ENCODE measurements at regions not wholly inside any gene's neighbourhood (a gene's known extent, or its start where the extent isn't known, plus 50 kb on each side); places are given as distances from the start of the nearest gene placed in this dataset.

- H3K36me3 ChIP-seq (ENCODE audit: control insufficient read depth in 2 of 2, insufficient read depth in 2 of 2, low read length in 2 of 2) = no peaks in the 10 kb centered on the region
- no peak overlapping the region for H3K4me3 ChIP-seq (ENCODE audit: low read length in 2 of 2)
- H3K9ac ChIP-seq (ENCODE audit: low read depth in 1 of 2, low read length in 2 of 2) = no peak overlapping the region
- H3K27me3 ChIP-seq (ENCODE audit: control insufficient read depth in 2 of 2, insufficient read depth in 2 of 2, low read length in 2 of 2) = peaks cover 2 to 11% of the 10 kb centered on the region in 2 donors
- peaks cover 5 to 7% of the 10 kb centered on the region in 2 donors for H3K4me1 ChIP-seq (ENCODE audit: control insufficient read depth in 2 of 2, insufficient read depth in 2 of 2, low read length in 2 of 2)
- H3K27ac ChIP-seq (ENCODE audit: low read depth in 2 of 2, low read length in 2 of 2) = no peak overlapping the region
- H3K9me3 ChIP-seq (ENCODE audit: control insufficient read depth in 2 of 2, low read length in 2 of 2) = no peaks in the 10 kb centered on the region
These were observed 113.9 kb downstream of the TLE3 start for GRCh38 chr15:69983696-69984265.

GRCh38 chr15:69987492-69988489, 109.9 kb downstream of the TLE3 start:
- Histone ChIP-seq H3K9ac (ENCODE audit: low read depth in 1 of 2, low read length in 2 of 2) (no peak overlapping the region), H3K4me3 (ENCODE audit: low read length in 2 of 2) (no peak overlapping the region), H3K4me1 (ENCODE audit: control insufficient read depth in 2 of 2, insufficient read depth in 2 of 2, low read length in 2 of 2) (peaks cover 0 to 5% of the 10 kb centered on the region in 2 donors), H3K27ac (ENCODE audit: low read depth in 2 of 2, low read length in 2 of 2) (no peak overlapping the region), H3K27me3 (ENCODE audit: control insufficient read depth in 2 of 2, insufficient read depth in 2 of 2, low read length in 2 of 2) (peaks cover 4 to 14% of the 10 kb centered on the region in 2 donors), H3K36me3 (ENCODE audit: control insufficient read depth in 2 of 2, insufficient read depth in 2 of 2, low read length in 2 of 2) (no peaks in the 10 kb centered on the region), H3K9me3 (ENCODE audit: control insufficient read depth in 2 of 2, low read length in 2 of 2) (no peaks in the 10 kb centered on the region)

- Histone ChIP-seq H3K4me1 (ENCODE audit: control insufficient read depth in 2 of 2, insufficient read depth in 2 of 2, low read length in 2 of 2) (peaks cover 0 to 8% of the 10 kb centered on the region in 2 donors), H3K4me3 (ENCODE audit: low read length in 2 of 2) (no peak overlapping the region), H3K9me3 (ENCODE audit: control insufficient read depth in 2 of 2, low read length in 2 of 2) (no peaks in the 10 kb centered on the region), H3K27ac (ENCODE audit: low read depth in 2 of 2, low read length in 2 of 2) (no peak overlapping the region), H3K36me3 (ENCODE audit: control insufficient read depth in 2 of 2, insufficient read depth in 2 of 2, low read length in 2 of 2) (no peaks in the 10 kb centered on the region), H3K27me3 (ENCODE audit: control insufficient read depth in 2 of 2, insufficient read depth in 2 of 2, low read length in 2 of 2) (peaks cover 4 to 11% of the 10 kb centered on the region in 2 donors), H3K9ac (ENCODE audit: low read depth in 1 of 2, low read length in 2 of 2) (no peak overlapping the region)
These were observed 109.0 kb downstream of the TLE3 start for GRCh38 chr15:69988541-69989225.

- no peaks in the 10 kb centered on the region for H3K36me3 ChIP-seq (ENCODE audit: control insufficient read depth in 2 of 2, insufficient read depth in 2 of 2, low read length in 2 of 2)
- no peak overlapping the region for H3K4me3 ChIP-seq (ENCODE audit: low read length in 2 of 2)
- no peak overlapping the region for H3K9ac ChIP-seq (ENCODE audit: low read depth in 1 of 2, low read length in 2 of 2)
- no peak overlapping the region for H3K27ac ChIP-seq (ENCODE audit: low read depth in 2 of 2, low read length in 2 of 2)
- H3K4me1 ChIP-seq (ENCODE audit: control insufficient read depth in 2 of 2, insufficient read depth in 2 of 2, low read length in 2 of 2) = peaks cover 6 to 27% of the 10 kb centered on the region in 2 donors
- peaks cover 4 to 11% of the 10 kb centered on the region in 2 donors for H3K27me3 ChIP-seq (ENCODE audit: control insufficient read depth in 2 of 2, insufficient read depth in 2 of 2, low read length in 2 of 2)
- H3K9me3 ChIP-seq (ENCODE audit: control insufficient read depth in 2 of 2, low read length in 2 of 2) = no peaks in the 10 kb centered on the region
These were observed 106.9 kb downstream of the TLE3 start for GRCh38 chr15:69990566-69991421.

- Histone ChIP-seq H3K4me3 (ENCODE audit: low read length in 2 of 2) (no peak overlapping the region), H3K9me3 (ENCODE audit: control insufficient read depth in 2 of 2, low read length in 2 of 2) (no peaks in the 10 kb centered on the region), H3K27me3 (ENCODE audit: control insufficient read depth in 2 of 2, insufficient read depth in 2 of 2, low read length in 2 of 2) (peaks cover 4 to 8% of the 10 kb centered on the region in 2 donors), H3K9ac (ENCODE audit: low read depth in 1 of 2, low read length in 2 of 2) (no peak overlapping the region), H3K27ac (ENCODE audit: low read depth in 2 of 2, low read length in 2 of 2) (no peak overlapping the region), H3K36me3 (ENCODE audit: control insufficient read depth in 2 of 2, insufficient read depth in 2 of 2, low read length in 2 of 2) (no peaks in the 10 kb centered on the region), H3K4me1 (ENCODE audit: control insufficient read depth in 2 of 2, insufficient read depth in 2 of 2, low read length in 2 of 2) (peaks cover 10 to 35% of the 10 kb centered on the region in 2 donors)
These were observed 106.2 kb downstream of the TLE3 start for GRCh38 chr15:69991551-69991980.

- H3K4me3 ChIP-seq (ENCODE audit: low read length in 2 of 2) = no peak overlapping the region
- H3K27me3 ChIP-seq (ENCODE audit: control insufficient read depth in 2 of 2, insufficient read depth in 2 of 2, low read length in 2 of 2) = peaks cover 3 to 4% of the 10 kb centered on the region in 2 donors
These were observed 105.4 kb downstream of the TLE3 start for GRCh38 chr15:69992348-69992747.

GRCh38 chr15:69994429-69995205, 103.1 kb downstream of the TLE3 start:
- Histone ChIP-seq H3K27me3 (ENCODE audit: control insufficient read depth in 2 of 2, insufficient read depth in 2 of 2, low read length in 2 of 2) (peaks cover 0 to under 1% of the 10 kb centered on the region in 2 donors), H3K9me3 (ENCODE audit: control insufficient read depth in 2 of 2, low read length in 2 of 2) (no peaks in the 10 kb centered on the region), H3K4me3 (ENCODE audit: low read length in 2 of 2) (no peak overlapping the region), H3K27ac (ENCODE audit: low read depth in 2 of 2, low read length in 2 of 2) (peak overlapping the region in 1 of 2 donors; percentile 3), H3K9ac (ENCODE audit: low read depth in 1 of 2, low read length in 2 of 2) (no peak overlapping the region), H3K4me1 (ENCODE audit: control insufficient read depth in 2 of 2, insufficient read depth in 2 of 2, low read length in 2 of 2) (peaks cover 24 to 52% of the 10 kb centered on the region in 2 donors), H3K36me3 (ENCODE audit: control insufficient read depth in 2 of 2, insufficient read depth in 2 of 2, low read length in 2 of 2) (no peaks in the 10 kb centered on the region)

More at GRCh38 chr15:69992348-69992747, 105.4 kb downstream of the TLE3 start:
- H3K36me3 ChIP-seq (ENCODE audit: control insufficient read depth in 2 of 2, insufficient read depth in 2 of 2, low read length in 2 of 2) = no peaks in the 10 kb centered on the region
- no peak overlapping the region for H3K9ac ChIP-seq (ENCODE audit: low read depth in 1 of 2, low read length in 2 of 2)
- no peaks in the 10 kb centered on the region for H3K9me3 ChIP-seq (ENCODE audit: control insufficient read depth in 2 of 2, low read length in 2 of 2)
- no peak overlapping the region for H3K27ac ChIP-seq (ENCODE audit: low read depth in 2 of 2, low read length in 2 of 2)
- peaks cover 15 to 43% of the 10 kb centered on the region in 2 donors for H3K4me1 ChIP-seq (ENCODE audit: control insufficient read depth in 2 of 2, insufficient read depth in 2 of 2, low read length in 2 of 2)

GRCh38 chr15:69996321-69997160, 101.2 kb downstream of the TLE3 start:
- peak overlapping the region in 1 of 2 donors; percentile 11 for H3K9ac ChIP-seq (ENCODE audit: low read depth in 1 of 2, low read length in 2 of 2)
- no peaks in the 10 kb centered on the region for H3K9me3 ChIP-seq (ENCODE audit: control insufficient read depth in 2 of 2, low read length in 2 of 2)
- H3K4me3 ChIP-seq (ENCODE audit: low read length in 2 of 2) = no peak overlapping the region
- peaks cover 24 to 52% of the 10 kb centered on the region in 2 donors for H3K4me1 ChIP-seq (ENCODE audit: control insufficient read depth in 2 of 2, insufficient read depth in 2 of 2, low read length in 2 of 2)
- H3K36me3 ChIP-seq (ENCODE audit: control insufficient read depth in 2 of 2, insufficient read depth in 2 of 2, low read length in 2 of 2) = no peaks in the 10 kb centered on the region
- no peaks in the 10 kb centered on the region for H3K27me3 ChIP-seq (ENCODE audit: control insufficient read depth in 2 of 2, insufficient read depth in 2 of 2, low read length in 2 of 2)
- peak overlapping the region; percentile 67 to 73 for H3K27ac ChIP-seq (ENCODE audit: low read depth in 2 of 2, low read length in 2 of 2)

Data from mucosa of rectum (tissue), 2 donors.